ENCODE measurements at regions not wholly inside any gene's neighbourhood (a gene's known extent, or its start where the extent isn't known, plus 50 kb on each side); places are given as distances from the start of the nearest gene placed in this dataset.

DNA sequence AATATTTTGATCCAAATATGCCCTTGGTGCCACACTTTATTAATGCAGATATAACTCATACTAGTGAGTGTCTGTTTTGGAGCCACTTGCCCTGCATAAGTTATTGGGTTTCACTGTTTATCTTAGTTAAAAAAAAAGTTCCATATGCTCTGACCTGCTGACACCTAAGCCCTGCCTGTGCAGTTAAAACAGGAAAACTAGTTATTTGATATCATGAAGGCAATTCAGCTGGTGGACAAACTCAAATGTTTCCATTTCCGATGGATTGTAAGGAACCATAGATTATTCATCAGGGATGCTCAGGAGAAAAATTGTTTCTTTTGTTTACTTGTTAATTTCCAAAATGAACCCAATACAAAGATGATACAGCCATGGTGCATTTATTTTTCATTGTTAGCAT is 68.3 kb downstream of the NR2F2 start:
- in situ Hi-C loops (cut with MboI): no loop called here
- Histone ChIP-seq H3K27me3 (replicated peaks; ENCODE audit: insufficient read depth) (no peaks in the 10 kb centered on the region), H3F3A (ENCODE audit: insufficient read depth) (no peaks in the 10 kb centered on the region), H2AFZ (no peak overlapping the region), H4K20me1 (ENCODE audit: insufficient read depth) (no peaks in the 10 kb centered on the region; the same call in 1 of the 2 replicates), H3K4me3 (no peak overlapping the region), H3K4me2 (ENCODE audit: unreplicated experiment) (no peak overlapping the region), H3K9me3 (ENCODE audit: low read depth) (no peaks in the 10 kb centered on the region), H3K79me2 (ENCODE audit: insufficient read depth) (no peaks in the 10 kb centered on the region), H3K4me1 (ENCODE audit: insufficient read depth) (no peaks in the 10 kb centered on the region), H3K9ac (no peak overlapping the region), H3K9me2 (ENCODE audit: insufficient read depth) (no peaks in the 10 kb centered on the region), H3K36me3 (ENCODE audit: low read depth) (no peaks in the 10 kb centered on the region), H3K27ac (no peak overlapping the region)
- DNase-seq: no peak
- 53 to 62% methylated on average over 1 of the region's 1 CpG for WGBS, 2 experiments (ENCODE audit: low coverage in 1 of 2, low lambda C conversion rate in 2 of 2, missing lambda C conversion rate in 2 of 2)
- TF ChIP-seq EZH2 (IDR thresholded peaks at IDR 0.05; ENCODE audit: insufficient read depth, poor library complexity, severe bottlenecking) (no peak), EZH2phosphoT487 (IDR thresholded peaks at IDR 0.05; ENCODE audit: insufficient read depth, low read depth) (no peak)

DNA sequence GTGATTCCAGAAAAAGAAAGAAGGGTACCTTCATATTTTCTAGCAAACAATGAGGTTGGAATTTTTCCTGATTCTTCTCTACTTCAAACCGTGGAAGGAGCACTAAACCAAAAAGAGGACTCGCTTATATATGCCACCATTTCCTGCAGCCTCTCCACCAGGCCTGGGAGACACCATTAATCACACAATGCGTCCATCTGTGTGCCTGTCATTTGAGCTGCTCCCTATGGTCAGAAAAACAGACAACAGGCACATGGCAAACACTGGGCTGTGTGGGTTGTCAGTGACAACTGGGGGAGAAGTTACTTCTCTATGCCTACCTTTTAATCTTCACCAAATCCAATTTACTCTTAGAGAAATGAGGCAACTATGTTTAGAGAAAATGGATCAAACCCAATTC is 71.9 kb downstream of the NR2F2 start:
- Histone ChIP-seq H3K9me3 (ENCODE audit: low read depth) (no peaks in the 10 kb centered on the region), H3K79me2 (ENCODE audit: insufficient read depth) (no peaks in the 10 kb centered on the region), H3K9ac (no peak overlapping the region), H2AFZ (no peak overlapping the region), H3K9me2 (ENCODE audit: insufficient read depth) (no peaks in the 10 kb centered on the region), H3K27ac (no peak overlapping the region), H3K4me2 (ENCODE audit: unreplicated experiment) (no peak overlapping the region), H3K36me3 (ENCODE audit: low read depth) (no peaks in the 10 kb centered on the region), H3F3A (ENCODE audit: insufficient read depth) (no peaks in the 10 kb centered on the region), H4K20me1 (ENCODE audit: insufficient read depth) (no peaks in the 10 kb centered on the region; the same call in 1 of the 2 replicates), H3K27me3 (replicated peaks; ENCODE audit: insufficient read depth) (peaks cover 20% of the 10 kb centered on the region), H3K4me3 (no peak overlapping the region), H3K4me1 (ENCODE audit: insufficient read depth) (no peaks in the 10 kb centered on the region)
- in situ Hi-C loops (cut with MboI): no loop called here
- no peak for DNase-seq
- 74 to 84% methylated on average over 3 of the region's 3 CpGs for WGBS, 2 experiments (ENCODE audit: low coverage in 1 of 2, low lambda C conversion rate in 2 of 2, missing lambda C conversion rate in 2 of 2)
- TF ChIP-seq EZH2phosphoT487 (IDR thresholded peaks at IDR 0.05; ENCODE audit: insufficient read depth, low read depth): no peak
- TF ChIP-seq EZH2 (IDR thresholded peaks at IDR 0.05; ENCODE audit: insufficient read depth, poor library complexity, severe bottlenecking): no peak

DNA sequence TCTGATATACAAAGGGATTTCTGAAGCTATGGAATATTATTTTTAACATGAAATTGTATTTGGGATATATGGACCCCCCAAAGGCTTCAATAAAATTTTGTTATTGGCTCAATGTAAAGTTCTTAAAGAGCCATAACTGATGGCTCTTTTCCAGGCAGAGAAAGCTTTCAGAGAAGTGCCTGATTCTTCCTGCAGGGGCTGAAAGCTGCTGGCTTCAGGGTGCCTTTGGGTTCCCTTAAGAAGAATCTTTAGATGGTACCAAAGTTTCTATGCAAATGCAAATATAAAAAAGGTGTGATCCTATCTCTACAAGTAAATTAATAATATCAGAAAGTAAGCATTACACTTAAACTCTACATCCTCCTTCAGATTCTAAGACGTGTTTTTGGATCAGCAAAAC is 72.6 kb downstream of the NR2F2 start:
- Histone ChIP-seq H3K27me3 (replicated peaks; ENCODE audit: insufficient read depth) (peaks cover 27% of the 10 kb centered on the region), H3K4me2 (ENCODE audit: unreplicated experiment) (no peak overlapping the region)
- no peak for DNase-seq

DNA sequence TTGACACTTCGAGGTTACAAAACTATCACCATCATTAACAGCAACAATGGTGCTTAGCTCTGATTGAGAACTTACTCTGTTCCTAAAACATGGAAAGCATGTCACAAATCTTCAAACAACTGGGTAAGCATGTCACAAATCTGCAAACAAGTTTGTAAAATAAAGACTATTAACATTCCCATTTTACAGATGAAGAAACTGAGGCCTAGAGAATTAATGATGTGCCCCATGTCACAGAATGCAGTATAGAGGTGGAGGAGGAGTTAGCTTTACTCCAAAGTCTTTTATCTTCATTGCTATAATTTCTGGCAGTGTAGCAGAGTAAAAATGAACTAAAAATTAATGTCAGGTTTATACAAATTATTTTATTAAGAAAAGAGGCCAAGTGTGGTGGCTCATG is 73.4 kb downstream of the NR2F2 start:
- Histone ChIP-seq H3K36me3 (ENCODE audit: low read depth) (no peaks in the 10 kb centered on the region), H3K27me3 (replicated peaks; ENCODE audit: insufficient read depth) (peaks cover 36% of the 10 kb centered on the region), H3F3A (ENCODE audit: insufficient read depth) (no peaks in the 10 kb centered on the region), H3K9ac (no peak overlapping the region), H3K9me3 (ENCODE audit: low read depth) (no peaks in the 10 kb centered on the region), H3K27ac (no peak overlapping the region), H3K79me2 (ENCODE audit: insufficient read depth) (no peaks in the 10 kb centered on the region), H3K9me2 (ENCODE audit: insufficient read depth) (no peaks in the 10 kb centered on the region), H4K20me1 (ENCODE audit: insufficient read depth) (no peaks in the 10 kb centered on the region; the same call in 1 of the 2 replicates), H3K4me1 (ENCODE audit: insufficient read depth) (0 out of 2 replicates have a peak, but pooled peaks cover 2% of the 10 kb centered on the region), H2AFZ (no peak overlapping the region), H3K4me2 (ENCODE audit: unreplicated experiment) (no peak overlapping the region), H3K4me3 (no peak overlapping the region)
- TF ChIP-seq EZH2phosphoT487 (IDR thresholded peaks at IDR 0.05; ENCODE audit: insufficient read depth, low read depth): no peak
- TF ChIP-seq EZH2 (IDR thresholded peaks at IDR 0.05; ENCODE audit: insufficient read depth, poor library complexity, severe bottlenecking): no peak
- in situ Hi-C loops (cut with MboI): no loop called here
- no peak for DNase-seq
- WGBS, 2 experiments (ENCODE audit: low coverage in 1 of 2, low lambda C conversion rate in 2 of 2, missing lambda C conversion rate in 2 of 2): 31 to 52% methylated on average over 1 of the region's 1 CpG

More for the DNA sequence above, 72.6 kb downstream of the NR2F2 start:
- H3K27ac ChIP-seq: no peak overlapping the region
- H3K36me3 ChIP-seq (ENCODE audit: low read depth): no peaks in the 10 kb centered on the region
- 50 to 81% methylated on average over 1 of the region's 1 CpG for WGBS, 2 experiments (ENCODE audit: low coverage in 1 of 2, low lambda C conversion rate in 2 of 2, missing lambda C conversion rate in 2 of 2)
- H3F3A ChIP-seq (ENCODE audit: insufficient read depth): no peaks in the 10 kb centered on the region
- in situ Hi-C loops (cut with MboI): no loop called here
- H3K4me3 ChIP-seq: no peak overlapping the region
- H2AFZ ChIP-seq: no peak overlapping the region
- no peaks in the 10 kb centered on the region for H3K9me3 ChIP-seq (ENCODE audit: low read depth)
- TF ChIP-seq EZH2phosphoT487 (IDR thresholded peaks at IDR 0.05; ENCODE audit: insufficient read depth, low read depth) (no peak), EZH2 (IDR thresholded peaks at IDR 0.05; ENCODE audit: insufficient read depth, poor library complexity, severe bottlenecking) (no peak)
- H3K9ac ChIP-seq: no peak overlapping the region
- no peaks in the 10 kb centered on the region for H3K4me1 ChIP-seq (ENCODE audit: insufficient read depth)
- no peaks in the 10 kb centered on the region for H3K9me2 ChIP-seq (ENCODE audit: insufficient read depth)
- no peaks in the 10 kb centered on the region for H3K79me2 ChIP-seq (ENCODE audit: insufficient read depth)
- H4K20me1 ChIP-seq (ENCODE audit: insufficient read depth): no peaks in the 10 kb centered on the region; the same call in 1 of the 2 replicates

DNA sequence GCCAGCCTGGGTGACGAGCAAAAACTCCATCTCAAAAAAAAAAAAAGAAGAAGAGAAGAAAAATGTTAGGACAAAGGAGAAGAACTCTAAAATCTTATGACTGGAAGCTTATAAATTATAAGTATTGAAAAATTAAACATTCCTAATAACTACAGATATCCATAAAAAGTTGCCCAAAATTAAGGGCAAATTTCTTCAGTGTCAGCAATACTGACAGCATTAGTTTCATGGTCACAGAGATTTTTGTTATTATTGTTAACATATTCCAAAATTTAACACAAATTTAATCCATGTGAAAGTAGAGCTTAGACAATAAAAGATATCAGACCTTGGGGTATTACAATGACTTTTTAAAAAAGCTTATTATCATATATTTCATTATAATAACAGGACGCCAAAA is 74.1 kb downstream of the NR2F2 start:
- no peaks in the 10 kb centered on the region for H3K9me2 ChIP-seq (ENCODE audit: insufficient read depth)
- H3K27me3 ChIP-seq (replicated peaks; ENCODE audit: insufficient read depth): peaks cover 42% of the 10 kb centered on the region
- no peaks in the 10 kb centered on the region for H3F3A ChIP-seq (ENCODE audit: insufficient read depth)
- no peaks in the 10 kb centered on the region for H3K36me3 ChIP-seq (ENCODE audit: low read depth)
- H2AFZ ChIP-seq: no peak overlapping the region
- no peak for DNase-seq
- H3K9ac ChIP-seq: no peak overlapping the region
- no peak overlapping the region for H3K4me2 ChIP-seq (ENCODE audit: unreplicated experiment)
- TF ChIP-seq EZH2phosphoT487 (IDR thresholded peaks at IDR 0.05; ENCODE audit: insufficient read depth, low read depth) (no peak), EZH2 (IDR thresholded peaks at IDR 0.05; ENCODE audit: insufficient read depth, poor library complexity, severe bottlenecking) (no peak)
- WGBS, 2 experiments (ENCODE audit: low coverage in 1 of 2, low lambda C conversion rate in 2 of 2, missing lambda C conversion rate in 2 of 2): 56 to 73% methylated on average over 2 of the region's 2 CpGs
- no peaks in the 10 kb centered on the region for H3K9me3 ChIP-seq (ENCODE audit: low read depth)
- no peak overlapping the region for H3K4me3 ChIP-seq
- no peaks in the 10 kb centered on the region for H3K79me2 ChIP-seq (ENCODE audit: insufficient read depth)
- in situ Hi-C loops (cut with MboI): no loop called here
- 0 out of 2 replicates have a peak, but pooled peaks cover 7% of the 10 kb centered on the region for H3K4me1 ChIP-seq (ENCODE audit: insufficient read depth)
- no peaks in the 10 kb centered on the region; the same call in 1 of the 2 replicates for H4K20me1 ChIP-seq (ENCODE audit: insufficient read depth)
- H3K27ac ChIP-seq: no peak overlapping the region

All from GM23248 (cell line).